ENCODE measurements at regions not wholly inside any gene's neighbourhood (a gene's known extent, or its start where the extent isn't known, plus 50 kb on each side); places are given as distances from the start of the nearest gene placed in this dataset.

DNA sequence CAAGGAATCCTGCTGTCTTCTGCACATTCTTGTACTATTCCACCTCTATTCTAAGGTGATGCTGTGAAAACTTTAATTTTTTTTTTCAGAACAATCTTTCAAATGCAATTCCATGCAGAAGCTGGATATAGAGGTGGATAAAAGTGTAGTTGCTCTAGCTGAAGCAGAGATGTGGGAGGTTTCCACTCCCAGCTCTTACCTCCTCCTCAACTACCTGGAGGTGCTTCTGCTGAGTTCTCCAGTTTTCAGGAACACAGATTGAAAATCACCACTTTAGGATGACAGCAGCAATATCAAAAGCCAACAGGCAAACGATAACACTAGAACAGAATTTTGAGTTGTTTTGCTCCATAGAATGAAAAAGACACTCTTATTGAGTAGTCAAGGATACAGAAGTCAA is 51.1 kb upstream of the FAM98A start:
- no peak for DNase-seq

Data from effector CD4-positive, alpha-beta T cell (primary cell).